HG03558 (cell line): ENCODE measurements at regions not wholly inside any gene's neighbourhood (a gene's known extent, or its start where the extent isn't known, plus 50 kb on each side); places are given as distances from the start of the nearest gene placed in this dataset.

Source experiments
- ATAC-seq: cut with Tn5 transposase; IDR thresholded peaks from one replicate; pipeline ENCODE4 v1.9.1; 2021; ENCODE audit warnings: moderate number of reproducible peaks; ENCODE audit not compliant: unreplicated experiment; ENCODE audit errors: extremely low read depth

- no peak for ATAC-seq
These were observed 262.8 kb upstream of the PCDH15 start for GRCh38 chr10:55063811-55064210.

- ATAC-seq = no peak
These were observed 261.3 kb upstream of the PCDH15 start for GRCh38 chr10:55062349-55062748.

DNA sequence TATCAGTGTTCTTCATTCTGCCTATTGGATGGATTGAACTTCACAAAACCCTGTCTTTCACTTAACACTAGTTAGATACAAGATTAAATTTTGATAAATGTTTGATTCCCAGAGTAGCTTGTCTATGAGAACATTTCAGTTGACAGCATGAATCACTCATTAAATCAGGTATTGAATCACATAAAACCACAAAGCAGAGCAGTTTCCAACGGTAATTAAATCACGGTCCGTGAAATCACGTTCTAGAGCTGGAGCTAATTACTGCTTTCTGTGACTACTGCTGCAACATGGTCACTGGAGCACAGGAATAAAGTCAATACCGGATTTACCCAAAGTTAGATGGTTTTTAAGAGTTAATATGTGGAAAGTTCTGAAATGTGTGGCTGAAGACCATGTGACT is 257.8 kb upstream of the PCDH15 start:
- no peak for ATAC-seq

DNA sequence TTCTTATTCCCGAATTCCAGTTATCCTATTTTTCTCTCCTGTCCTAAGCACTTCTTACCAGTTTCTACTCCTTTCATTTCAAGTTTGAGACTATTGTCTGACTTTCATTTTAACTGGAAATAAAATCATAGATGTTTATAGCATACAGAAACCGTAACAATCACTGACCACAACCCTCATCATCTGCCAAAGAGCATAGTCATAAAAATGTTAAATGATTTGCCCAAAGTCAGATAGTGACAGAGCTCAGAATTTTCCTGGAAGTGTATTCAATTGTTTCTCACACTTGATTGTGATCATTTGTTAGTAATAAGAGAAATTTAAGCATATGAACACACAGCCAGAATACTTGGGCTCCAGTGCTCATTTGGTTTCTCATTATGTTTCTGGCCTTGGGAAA is 250.5 kb upstream of the PCDH15 start:
- no peak for ATAC-seq

- ATAC-seq = no peak
These were observed 247.9 kb upstream of the PCDH15 start for GRCh38 chr10:55048830-55049498.

DNA sequence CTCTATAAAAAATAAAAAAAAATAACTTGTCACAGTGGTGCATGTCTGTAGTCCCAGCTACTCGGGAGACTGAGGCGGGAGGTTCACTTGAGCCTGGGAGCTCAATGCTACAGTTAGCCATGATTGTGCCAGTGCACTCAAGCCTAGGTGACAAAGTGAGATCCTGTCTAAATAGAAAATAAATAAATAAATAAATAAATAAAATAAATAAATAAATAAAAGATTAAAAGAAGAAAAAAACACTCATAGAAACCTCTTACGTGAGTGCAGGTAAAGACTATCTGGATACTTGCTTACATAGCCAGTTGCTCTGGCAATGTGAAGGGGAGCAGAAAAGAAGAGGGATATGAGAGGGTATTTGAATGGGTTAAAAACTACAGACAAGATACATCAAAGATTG is 242.5 kb upstream of the PCDH15 start:
- ATAC-seq = no peak

DNA sequence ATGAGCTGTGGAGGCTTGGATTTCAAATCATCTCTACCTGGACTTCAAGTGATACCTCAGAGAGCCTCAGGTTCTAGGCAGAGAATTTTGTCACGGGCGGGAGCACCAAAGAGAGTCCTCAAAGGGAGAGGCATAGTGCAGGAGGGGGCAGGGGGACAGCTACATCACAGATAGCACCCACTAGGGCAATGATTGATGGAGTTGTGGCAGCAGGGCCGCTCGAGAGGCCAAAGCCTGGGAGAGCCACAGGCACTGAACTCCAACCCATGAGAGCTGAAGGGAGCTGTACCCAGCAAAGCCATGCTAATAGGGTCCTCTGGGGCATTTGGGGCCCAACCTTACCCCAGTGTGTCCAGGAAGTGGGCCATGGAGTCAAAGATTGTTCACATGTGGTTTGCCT is 232.0 kb upstream of the PCDH15 start:
- no peak for ATAC-seq

- no peak for ATAC-seq
These were observed 223.7 kb upstream of the PCDH15 start for GRCh38 chr10:55024713-55025112.

GRCh38 chr10:55019439-55019838 is 218.4 kb upstream of the PCDH15 start:
- no peak for ATAC-seq

DNA sequence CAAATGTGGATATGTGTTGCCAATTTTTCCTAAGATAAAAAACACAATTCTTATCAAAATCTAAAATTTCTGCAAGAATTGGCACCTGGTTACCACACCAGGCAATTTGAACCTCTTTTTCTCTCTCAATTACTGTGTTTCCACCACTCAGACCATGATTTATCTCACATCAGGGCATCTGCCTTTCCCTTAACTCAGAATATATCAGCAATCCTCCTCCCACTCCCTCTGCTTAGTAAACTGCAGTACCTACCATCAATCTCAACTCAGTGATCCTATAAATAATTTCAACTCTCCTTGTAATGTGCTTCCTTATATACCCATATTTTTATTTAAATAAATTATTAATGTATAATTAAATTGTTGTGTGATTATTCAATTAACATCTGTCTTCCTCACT is 212.3 kb upstream of the PCDH15 start:
- no peak for ATAC-seq

GRCh38 chr10:55002420-55002819 is 201.4 kb upstream of the PCDH15 start:
- ATAC-seq = no peak

GRCh38 chr10:55001422-55001821 is 200.4 kb upstream of the PCDH15 start:
- no peak for ATAC-seq

DNA sequence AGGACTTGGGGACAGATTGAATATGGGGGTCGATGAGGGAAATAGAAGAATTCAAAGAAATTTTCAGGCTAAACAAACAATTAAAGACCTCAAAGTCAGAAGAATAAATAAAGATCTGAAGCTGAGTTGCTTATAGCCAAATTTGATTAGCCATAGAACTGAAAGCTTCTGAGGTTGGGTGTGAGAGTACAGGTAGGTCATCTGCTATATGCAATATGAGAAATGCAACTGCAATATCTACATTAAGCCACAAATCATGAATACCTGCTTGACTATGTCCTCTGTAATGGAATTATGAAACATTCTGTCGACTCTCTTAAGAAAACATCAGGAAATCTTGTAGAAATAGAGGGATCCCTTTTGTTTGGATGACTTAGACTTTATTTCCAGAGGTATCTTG is 192.1 kb upstream of the PCDH15 start:
- ATAC-seq = no peak

- no peak for ATAC-seq
These were observed 184.7 kb upstream of the PCDH15 start for GRCh38 chr10:54985732-54986131.

GRCh38 chr10:54983255-54983654 is 182.2 kb upstream of the PCDH15 start:
- no peak for ATAC-seq

DNA sequence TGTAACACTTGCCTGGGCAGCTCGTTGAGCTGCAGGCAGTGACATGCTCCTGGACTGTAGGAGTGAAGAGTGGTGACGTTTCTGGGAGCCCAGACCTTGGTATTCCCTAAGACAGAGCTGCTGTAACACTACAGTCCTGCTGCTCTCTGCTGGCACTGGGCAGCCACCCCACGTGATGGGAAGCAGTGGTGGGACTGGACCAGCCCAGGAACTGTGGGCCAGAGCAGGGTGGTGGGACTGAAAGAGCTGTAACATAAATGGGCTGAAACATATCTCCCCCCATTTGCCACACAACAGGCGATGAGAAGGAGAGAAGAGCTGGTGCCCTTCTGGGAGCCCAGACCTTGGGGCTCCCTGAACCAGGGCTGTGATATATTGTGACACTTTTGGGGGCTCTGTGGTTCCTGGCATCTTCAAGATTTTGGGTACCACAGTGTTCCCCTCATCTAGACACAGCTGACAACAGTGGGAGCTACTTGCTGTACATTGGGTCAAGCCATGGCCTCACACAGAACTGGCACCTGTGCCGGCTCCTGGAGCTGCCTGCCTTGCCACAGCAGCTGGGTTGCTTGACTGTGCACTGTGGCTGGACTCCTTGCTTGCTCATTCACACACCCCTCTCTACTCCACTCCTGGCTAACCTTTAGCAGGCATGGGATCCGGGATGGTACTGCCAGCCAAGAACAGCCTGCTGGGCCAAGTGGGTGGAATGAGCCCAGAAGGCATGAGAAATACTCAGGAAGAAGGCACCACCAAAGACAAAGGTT is 161.3 kb upstream of the PCDH15 start:
- no peak for ATAC-seq

- no peak for ATAC-seq
These were observed 160.0 kb upstream of the PCDH15 start for GRCh38 chr10:54961040-54961439.

GRCh38 chr10:54958844-54959243 is 157.8 kb upstream of the PCDH15 start:
- ATAC-seq = no peak

DNA sequence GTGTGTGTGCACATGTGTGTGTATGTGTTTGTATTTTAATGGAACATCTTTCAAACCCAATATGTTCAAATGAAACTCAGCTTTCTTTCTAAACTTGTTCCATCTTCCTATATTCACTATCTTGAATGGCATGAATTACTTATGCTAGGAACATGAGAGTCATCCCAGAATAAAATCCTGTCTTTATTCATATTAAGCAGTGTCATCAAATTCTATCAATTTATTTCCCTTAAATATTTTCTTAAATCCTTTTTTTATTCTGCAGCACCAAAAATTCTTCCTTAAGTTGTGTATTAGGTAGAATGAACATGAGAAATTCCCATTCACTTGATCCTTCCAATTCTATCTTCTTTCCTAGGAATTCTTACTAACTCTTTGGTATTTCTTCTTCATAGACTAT is 146.6 kb upstream of the PCDH15 start:
- ATAC-seq = no peak

DNA sequence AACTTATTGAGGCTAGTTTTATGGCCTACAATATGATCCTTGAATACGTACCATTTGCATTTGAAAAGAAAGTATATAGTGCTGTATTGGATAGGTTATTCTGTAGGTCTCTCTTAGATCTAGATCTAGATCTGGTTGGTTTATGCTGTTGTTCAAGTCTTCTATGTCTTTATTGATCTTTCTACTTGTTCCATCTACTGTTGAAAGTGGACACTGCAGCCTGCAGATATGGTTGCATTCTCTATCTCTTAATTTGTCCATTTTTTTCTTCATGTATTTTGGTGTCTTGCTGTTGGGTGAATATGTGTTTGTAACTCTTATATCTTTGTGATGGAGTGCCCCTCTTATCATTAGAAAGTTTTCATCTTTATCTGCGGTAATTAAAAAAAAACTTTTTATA is 139.4 kb upstream of the PCDH15 start:
- ATAC-seq = no peak

DNA sequence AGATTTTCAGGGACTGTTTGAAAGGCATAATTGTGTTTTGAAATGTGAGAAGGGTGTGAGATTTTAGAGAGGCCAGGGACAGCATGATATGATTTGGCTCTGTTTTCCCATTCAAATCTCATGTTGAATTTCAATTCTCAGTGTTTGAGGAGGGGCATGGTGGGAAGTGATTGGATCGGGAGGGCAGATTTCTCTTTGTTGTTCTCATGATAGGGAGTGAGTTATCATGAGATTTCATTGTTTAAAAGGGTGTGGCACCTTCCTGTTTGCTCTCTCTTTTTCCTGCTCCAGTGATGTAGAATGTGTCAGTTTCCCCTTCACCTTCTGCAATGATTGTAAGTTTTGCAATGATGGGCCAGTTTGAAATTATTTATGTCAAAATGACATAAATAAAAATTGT is 113.0 kb upstream of the PCDH15 start:
- no peak for ATAC-seq

DNA sequence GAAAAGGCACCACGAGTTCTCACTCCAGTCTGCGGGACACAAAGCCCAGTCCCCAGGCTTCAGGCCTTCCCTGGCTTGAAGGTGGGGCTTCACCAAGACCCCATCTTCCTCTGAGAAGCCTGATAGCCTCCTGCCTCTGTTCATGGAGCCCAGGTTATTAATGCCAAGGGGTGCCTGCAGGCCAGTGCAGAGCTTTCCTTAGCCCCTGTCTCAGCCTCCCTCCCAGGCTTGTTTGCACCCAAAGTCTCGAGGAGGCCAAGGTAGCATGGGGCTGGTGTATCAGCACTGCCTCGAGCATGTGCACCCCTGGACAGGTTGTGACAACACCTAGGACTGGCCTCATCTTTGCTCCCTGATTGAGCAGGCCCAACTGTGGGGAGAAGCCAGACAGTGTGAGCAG is 108.1 kb upstream of the PCDH15 start:
- ATAC-seq = no peak
